GM19351 (cell line): ENCODE measurements at regions not wholly inside any gene's neighbourhood (a gene's known extent, or its start where the extent isn't known, plus 50 kb on each side); places are given as distances from the start of the nearest gene placed in this dataset.

ENCODE experiments used
- ATAC-seq: cut with Tn5 transposase; IDR thresholded peaks from one replicate; pipeline ENCODE4 v1.9.1; 2021; ENCODE audit warnings: mild to moderate bottlenecking, moderate library complexity; ENCODE audit not compliant: unreplicated experiment

GRCh38 chr11:134477486-134477885, 65.4 kb upstream of the B3GAT1 start:
- no peak for ATAC-seq

GRCh38 chr11:134476435-134477021, 64.5 kb upstream of the B3GAT1 start:
- no peak for ATAC-seq

- no peak for ATAC-seq
Observed at GRCh38 chr11:134475951-134476350, 63.9 kb upstream of the B3GAT1 start.

GRCh38 chr11:134474942-134475341, 62.9 kb upstream of the B3GAT1 start:
- ATAC-seq, result no peak

- ATAC-seq, result no peak
Observed at GRCh38 chr11:134474070-134474860, 62.2 kb upstream of the B3GAT1 start.

GRCh38 chr11:134471716-134472455, 59.8 kb upstream of the B3GAT1 start:
- ATAC-seq, result no peak

- ATAC-seq, result no peak
Observed at GRCh38 chr11:134471087-134471715, 59.2 kb upstream of the B3GAT1 start.

- ATAC-seq, result no peak
Observed at GRCh38 chr11:134470238-134470637, 58.2 kb upstream of the B3GAT1 start.

- peak; percentile 51 for ATAC-seq
Observed at GRCh38 chr11:134469627-134470026, 57.6 kb upstream of the B3GAT1 start.

GRCh38 chr11:134468796-134469195, 56.8 kb upstream of the B3GAT1 start:
- ATAC-seq, result no peak

GRCh38 chr11:134468081-134468668, 56.1 kb upstream of the B3GAT1 start:
- ATAC-seq, result no peak

GRCh38 chr11:134466610-134467567, 54.8 kb upstream of the B3GAT1 start:
- no peak for ATAC-seq

GRCh38 chr11:134466156-134466555, 54.1 kb upstream of the B3GAT1 start:
- no peak for ATAC-seq

- no peak for ATAC-seq
Observed at GRCh38 chr11:134464981-134465730, 53.1 kb upstream of the B3GAT1 start.

- no peak for ATAC-seq
Observed at GRCh38 chr11:134464196-134464595, 52.2 kb upstream of the B3GAT1 start.

- no peak for ATAC-seq
Observed at GRCh38 chr11:134463716-134464115, 51.7 kb upstream of the B3GAT1 start.
